NCI-H187 treated with DMSO at 0.1 percent for 48 hours (cell line): ENCODE measurements at regions not wholly inside any gene's neighbourhood (a gene's known extent, or its start where the extent isn't known, plus 50 kb on each side); places are given as distances from the start of the nearest gene placed in this dataset.
"Not testable (repeated sequence)": the region's sequence is repeated elsewhere in the genome, so short reads cannot be mapped to it uniquely, and the experiment has no call there.

Source experiments
- DNase-seq: peaks from one replicate; lab custom pipeline; 2025; lab: John Stamatoyannopoulos, UW

DNA sequence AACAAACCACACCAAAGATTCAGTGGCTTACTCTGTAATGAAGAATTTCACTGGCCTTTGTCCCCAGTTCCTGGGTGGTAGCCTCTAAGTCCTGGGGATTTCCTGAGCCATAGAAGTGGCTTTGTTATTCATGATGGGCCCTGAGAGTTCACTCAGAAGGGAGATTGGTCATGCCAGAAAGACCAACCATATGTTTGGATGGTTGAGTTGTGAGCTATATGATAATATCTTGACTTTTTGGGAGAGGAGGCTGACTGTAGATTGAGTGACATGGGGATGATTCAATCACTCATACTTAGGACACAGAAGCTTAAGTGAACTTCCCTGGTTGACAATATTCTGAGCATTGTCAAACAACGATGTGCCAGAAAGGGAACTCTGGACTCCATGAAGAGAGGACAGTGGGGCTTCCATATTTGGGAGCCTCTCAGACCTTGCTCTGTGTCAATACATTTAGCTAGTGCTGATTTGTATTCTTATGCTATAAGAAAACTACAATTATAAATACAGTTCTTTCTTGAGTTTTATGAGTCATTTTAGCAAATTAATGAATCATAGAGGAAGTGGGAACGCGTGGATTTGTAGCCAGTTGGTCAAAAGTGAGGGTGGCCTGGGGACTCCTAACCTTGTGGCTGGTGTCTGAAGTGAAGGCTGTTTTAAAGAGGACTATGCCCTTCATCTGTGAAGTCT lies 392.0 kb downstream of the GBA3 start:
- DNase-seq = no peak

DNA sequence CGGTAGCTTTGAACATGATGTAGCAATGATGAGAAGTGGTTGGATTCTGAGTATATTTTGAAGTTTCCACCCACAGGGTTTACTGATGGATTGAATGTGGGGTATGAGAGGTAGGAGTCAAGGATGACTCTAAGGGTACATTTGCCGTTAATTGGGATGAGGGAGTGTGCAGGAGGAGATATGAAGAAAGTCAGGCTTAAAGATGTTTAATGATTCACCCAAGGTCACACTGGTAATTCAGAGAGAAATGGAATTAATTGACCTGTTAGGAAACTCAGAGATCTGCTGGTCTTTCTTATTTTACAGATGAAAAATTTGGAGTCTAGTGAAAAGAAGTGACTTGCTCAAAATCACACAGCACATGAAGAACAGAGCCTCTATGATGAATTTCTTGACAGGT lies 390.7 kb downstream of the GBA3 start:
- no peak for DNase-seq

DNA sequence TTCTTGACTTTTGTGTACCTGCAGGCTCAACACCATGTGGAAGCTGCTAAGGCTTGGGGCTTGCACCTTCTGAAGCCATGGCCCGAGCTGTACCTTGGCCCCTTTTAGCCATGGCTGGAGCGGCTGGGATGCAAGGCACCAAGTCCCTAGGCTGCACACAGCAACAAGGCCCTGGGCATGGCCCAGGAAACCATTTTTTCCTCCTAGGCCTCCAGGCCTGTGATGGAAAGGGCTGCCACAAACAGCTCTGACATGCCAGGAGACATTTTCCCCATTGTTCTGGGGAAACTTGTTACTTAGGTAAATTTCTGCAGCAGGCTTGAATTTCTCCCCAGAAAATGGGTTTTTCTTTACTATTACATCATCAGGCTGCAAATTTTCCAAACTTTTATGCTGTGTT lies 387.4 kb downstream of the GBA3 start:
- DNase-seq = not testable (repeated sequence)

DNA sequence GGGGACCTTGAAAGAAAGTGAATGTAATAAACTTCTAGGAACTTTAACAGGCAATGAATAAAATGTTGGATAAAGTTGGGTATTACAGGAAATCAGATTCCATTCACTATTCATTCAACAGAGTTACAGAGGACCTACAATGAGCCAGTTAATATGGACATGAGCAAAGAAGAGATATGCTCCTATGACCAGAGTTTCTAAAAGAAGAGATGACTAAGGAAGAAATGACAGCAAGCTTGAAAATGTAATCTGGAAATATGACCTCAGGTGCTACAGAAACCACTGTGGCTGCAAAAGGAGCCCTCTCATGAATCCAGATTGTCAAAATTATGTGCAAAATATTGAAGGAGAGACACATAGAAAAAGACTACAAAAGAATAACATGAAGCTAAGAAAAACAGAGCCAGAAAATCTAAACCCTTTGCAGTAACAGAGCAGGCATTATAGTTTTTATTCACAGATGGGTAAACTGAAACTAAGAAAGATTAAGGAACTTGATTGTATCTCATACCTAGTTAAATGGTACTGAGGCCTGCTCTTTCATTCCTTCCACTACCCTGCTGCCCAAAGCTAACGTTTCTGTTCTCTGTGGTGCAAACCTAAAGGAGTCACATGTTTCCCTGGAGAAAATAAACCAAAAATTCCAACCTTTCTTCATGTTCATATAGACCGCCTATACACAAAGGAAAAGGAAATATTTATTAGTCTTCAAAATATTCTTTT lies 378.3 kb downstream of the GBA3 start:
- DNase-seq = no peak

DNA sequence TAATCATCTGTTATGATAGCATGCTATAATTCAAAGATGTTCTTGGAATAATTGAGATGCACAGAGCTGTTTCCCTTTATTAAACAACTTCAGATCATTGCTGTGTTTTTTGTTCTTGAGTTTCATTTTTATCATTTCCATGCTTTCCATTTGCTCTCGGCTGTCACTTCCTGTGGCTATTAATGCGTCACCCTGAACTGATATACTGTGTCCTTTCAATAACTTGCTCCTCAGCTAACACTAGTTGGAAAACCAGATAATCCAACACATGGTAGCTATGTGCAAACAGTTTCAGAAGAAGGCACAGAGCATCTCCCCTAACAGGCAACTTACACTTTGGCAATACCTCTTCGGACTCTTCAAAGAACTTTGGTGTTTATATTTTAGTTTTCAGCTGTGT lies 376.0 kb downstream of the GBA3 start:
- DNase-seq = no peak

DNA sequence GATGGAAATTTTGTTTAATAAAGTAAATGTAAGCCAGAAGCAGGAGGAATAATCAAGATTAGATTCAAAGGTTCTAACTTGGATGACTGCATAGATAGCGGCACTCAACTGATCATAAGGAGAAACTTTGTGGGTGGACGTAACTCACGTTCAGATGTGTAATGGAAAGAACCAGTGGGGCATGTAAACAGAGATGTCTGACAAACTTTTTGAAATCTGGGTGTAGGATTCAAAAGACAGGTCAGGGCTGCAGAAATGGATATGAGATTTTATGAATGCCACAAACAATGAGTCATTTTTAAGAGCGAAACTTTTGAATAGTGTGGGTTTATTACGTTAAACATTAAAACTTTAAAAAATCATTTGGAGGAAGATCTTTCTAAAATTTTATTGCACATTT lies 375.6 kb downstream of the GBA3 start:
- DNase-seq = no peak

DNA sequence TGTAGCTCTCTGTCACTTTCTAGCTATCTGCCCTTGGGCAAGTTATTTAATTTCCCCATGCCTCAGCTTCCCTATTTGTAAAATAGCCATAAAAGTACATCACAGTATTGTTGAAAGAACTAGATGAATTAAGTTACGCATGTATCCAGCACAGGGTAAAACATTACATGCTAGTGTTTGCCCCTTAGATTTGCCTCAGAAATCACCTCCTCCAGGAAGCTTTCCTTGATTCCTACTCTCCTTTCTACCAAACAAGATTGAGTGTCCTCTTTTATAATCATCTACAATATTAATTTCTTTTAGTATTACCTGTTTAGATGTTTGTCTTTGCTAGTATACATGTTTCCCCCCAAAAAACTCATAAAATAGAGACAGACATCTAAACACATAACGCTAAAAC lies 369.5 kb downstream of the GBA3 start:
- DNase-seq = no peak

DNA sequence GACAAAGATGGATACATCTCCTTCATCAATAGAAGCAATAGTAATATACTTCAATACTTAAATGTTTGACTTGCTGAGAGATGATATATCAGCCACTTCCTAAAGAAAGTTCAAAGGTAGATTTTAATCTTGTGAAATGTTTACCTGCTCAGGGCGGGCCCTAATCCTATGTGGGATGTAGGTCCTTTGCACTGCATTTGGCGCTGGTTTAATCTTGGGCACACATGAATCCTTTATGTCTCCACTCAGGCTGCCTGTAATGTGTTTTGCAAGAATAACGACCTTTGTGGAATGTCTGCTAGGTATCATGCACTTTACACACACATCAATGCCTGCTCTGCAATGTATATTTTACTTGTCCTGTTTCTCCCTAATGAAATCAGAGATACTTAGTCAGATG lies 368.7 kb downstream of the GBA3 start:
- DNase-seq = no peak

DNA sequence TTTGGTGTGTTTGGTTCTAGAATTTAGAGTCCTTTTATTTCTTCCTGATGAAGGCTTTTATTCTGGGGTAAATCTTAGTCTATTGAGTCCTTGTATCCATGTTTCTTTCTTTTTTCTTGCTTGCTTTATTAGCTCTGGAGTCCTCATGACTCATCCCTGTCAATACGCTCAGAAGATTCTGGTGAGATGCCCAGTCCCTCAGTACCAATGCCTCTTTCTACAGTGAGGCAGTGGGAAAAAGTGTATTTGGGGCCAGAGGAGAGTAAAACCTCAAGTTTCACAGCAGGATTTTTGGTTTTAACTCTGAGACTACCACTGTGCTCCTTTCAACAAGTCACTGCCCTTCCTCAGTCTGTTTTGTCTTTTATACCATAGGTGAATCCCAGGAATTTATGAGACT lies 368.0 kb downstream of the GBA3 start:
- no peak for DNase-seq

DNA sequence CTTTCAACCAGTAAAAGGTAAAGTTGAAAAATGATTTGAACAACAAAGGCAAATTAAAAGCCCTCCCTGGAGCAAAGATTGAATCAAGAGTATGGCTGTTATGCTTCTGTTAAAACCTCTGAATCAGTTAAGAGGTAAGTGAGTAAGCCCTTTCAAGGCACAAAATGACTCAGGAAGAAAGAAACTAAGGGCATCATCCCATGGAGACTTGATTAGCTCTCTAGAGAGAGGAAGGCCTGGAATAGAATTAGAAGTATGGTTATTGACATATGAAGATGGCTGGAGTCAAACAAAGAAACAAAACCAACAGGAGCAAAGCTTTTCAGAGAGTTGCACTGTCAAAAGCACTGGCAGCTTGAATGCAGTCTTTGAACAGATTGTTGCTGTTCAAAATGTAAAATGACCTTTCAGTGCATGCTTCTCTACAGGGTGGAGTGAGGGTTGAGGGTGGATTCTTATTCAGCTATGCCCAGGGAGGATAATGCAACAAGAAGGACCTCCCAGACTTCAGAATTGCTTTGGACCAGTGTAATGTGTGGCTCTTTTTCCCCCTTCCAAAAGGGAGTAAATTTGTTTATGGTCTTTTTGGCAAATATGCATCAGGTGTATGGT lies 365.5 kb downstream of the GBA3 start:
- DNase-seq = no peak

DNA sequence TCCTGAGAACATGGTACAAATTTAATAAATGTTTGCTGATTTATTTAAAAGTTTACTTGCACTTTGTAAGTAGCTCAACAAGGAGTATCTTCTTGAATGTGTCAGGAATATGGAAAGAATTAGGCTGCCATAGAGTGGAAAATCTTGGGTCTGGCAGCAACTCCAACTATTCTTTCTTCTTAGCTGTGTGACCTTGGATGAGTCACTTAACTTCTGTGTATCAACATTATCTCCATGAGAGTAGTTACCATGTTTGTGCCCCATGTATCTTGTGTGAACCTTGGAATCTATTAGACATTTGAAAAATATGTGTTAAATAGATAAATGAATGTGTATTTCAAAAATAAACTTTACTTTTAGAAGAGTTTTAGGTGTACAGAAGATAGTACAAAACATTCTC lies 348.8 kb downstream of the GBA3 start:
- DNase-seq = no peak

DNA sequence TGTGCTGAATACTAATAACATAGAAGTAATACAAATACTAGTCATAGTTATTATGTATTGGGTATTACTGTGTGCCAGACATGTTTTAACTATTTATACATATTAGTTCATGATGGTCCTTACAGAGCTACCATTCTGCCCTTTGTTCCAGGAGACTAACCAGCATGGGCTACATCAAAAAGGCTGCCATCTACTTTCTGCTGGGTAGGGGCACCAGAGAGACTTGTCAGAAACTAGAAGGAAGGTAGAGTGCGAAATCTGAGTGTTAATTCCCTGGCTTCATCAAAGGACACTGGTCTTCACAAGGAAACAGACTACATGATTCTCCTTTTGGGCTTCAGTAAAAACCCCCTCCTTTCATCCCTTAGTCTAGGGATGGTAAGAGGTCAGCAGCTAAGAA lies 347.8 kb downstream of the GBA3 start:
- no peak for DNase-seq

DNA sequence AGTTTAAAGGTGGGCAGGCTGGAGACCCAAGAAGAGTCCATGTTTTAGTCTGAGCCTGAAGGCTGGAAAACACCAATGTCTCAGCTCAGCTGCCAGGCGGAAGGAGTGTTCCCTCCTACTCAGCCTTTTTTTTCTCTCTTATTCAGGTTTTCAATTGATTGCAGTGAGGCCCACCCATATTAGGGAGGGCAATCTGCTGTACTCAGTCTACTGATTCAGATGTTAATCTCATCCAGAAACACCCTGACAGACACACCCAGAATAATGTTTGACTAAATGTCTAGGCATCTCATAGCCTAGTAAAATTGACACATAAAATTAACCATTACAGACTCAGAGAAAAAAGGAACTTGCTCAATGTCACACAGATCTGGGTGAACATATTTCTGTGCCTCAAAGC lies 347.1 kb downstream of the GBA3 start:
- no peak for DNase-seq

DNA sequence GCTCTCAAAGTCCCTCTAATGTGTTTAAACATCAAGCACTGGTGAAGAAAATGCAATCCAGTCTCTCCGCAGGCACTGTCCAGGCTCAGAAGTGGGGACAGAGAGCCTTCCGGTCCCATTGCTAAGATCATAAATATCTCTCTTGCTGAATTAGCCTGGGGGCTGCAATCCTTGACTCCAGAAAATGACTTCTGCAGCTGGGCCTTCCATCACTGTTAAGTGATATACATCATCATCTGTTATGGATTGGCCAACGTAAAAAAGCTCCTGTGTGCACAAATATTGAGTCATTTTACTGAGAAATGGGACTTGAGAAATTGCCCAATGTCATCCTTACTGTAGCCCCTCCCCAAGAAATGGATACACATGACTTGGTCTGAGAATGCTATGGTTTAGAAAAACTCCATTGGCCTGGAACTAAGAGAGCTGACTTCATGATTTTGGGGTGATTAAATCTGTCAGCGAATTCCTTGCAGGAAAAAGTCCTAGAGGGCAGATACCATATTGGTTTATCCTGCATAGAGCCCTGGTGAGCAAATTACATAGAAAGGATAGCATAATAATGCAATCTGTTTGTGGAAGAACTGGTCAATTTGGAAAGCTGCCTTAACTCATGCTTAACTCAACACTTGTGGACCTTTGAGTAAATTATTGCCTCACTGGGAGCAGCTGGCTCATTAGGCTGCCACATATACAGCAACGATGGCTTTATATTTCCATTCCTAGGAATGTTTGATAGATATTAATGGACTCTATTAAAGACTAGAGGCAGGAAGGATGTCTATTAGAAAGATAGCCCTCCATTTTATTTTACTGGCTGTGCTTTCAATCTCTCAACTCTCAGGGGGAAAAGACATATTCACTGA lies 346.1 kb downstream of the GBA3 start:
- DNase-seq = no peak

DNA sequence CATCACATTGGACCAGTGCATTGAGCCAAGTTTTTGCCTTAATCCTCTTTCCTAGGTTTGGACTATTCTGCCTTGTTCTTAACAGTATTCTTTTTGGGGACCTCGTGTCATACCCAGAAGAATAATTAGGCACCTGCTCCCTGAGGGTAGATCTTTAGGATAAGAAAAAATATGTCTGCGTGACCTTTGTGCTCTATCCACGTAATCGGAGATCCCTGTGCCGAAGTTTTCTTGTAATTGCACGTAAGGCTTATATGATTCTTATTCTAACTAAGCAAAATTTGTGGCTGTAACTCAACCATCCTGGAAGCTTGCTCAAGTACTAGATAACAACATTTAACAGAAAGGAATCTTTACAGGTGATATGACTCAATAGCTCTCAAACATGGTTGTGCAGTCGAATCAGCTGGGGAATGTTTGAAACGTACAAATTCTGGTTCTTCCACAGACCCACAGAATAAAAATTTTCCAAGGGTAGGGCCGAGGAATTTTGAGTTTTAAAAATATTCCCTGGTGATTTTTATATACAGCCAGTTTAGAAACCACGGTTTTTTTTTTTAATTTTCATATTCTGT lies 344.3 kb downstream of the GBA3 start:
- DNase-seq = no peak

DNA sequence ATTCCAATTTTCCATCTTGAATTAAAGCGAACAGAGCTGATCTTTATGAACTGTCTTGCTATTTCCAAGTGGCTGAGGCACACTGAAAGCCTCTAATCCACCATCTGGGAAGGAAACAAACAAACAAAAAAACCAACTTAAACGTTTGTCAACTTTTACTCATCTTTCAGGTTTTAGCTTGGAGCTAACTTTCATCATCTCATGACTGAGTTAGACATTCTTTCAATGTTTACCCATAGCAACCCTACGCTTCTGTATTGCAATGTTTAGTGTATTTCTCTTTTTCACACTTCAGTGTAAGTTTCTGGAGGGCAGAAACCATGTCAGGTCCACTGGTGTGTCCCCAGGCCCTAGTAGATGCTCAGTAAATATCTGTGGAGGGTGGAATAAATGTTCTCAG lies 343.8 kb downstream of the GBA3 start:
- DNase-seq = no peak

DNA sequence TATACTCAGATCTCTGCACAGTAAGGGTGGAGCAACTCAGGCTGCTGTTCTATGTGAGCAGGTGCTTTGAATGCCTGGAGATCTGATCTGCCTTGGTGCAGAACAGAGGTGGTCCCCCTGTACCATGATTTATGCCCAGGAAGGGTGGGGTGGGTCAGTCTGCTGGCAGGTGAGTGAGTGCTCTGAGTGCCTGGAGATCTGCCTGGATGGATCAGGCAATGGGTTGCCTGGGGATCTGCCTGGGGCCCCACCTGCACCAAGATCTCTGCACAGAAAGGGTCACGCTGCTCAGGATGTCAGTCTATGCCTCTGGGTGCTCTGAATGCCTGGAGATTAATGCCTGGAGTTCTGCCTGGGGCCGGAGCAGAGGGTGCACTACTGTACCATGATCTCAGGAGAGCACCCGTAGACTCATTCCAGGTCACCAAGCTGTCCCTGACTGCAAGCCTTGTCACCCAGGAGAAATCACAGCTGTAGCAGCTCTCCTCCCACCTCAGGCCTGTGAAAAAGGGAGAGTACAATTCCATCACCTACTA lies 342.9 kb downstream of the GBA3 start:
- DNase-seq = no peak

DNA sequence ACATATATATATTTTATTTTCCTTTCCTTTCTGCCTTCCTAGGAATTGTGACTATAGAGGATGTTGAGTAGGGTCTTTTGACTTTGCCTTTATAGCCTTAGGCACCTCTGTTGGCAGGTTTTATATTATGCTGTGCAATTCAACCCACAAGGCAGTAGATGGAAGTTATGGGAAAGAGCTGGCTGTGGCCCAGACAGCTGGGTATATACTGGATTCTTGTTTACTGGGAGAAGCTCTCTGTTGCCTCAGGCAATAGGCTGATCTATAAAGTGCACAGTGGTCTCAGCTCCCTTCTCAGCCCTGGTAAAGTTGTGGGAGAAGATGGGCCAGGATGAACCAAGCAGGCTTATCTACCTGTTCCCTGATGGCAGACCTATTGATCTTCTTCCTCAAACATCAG lies 342.0 kb downstream of the GBA3 start:
- DNase-seq = no peak

DNA sequence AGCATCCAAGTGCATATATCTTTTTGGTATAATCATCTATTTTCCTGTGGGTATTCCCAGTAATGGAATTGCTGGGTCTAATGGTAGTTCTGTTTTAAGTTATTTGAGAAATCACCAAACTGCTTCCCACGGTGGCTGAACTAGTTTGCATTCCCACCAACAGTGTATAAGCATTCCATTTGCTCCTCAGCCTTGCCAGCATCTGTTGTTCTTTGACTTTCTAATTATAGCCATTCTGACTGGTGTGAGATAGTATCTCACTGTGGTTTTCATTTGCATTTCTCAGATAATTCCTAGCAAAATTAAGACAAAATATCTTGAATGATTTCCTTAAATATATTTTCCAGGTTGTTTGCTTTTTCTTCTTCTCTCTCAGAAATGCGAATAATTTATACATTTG lies 341.1 kb downstream of the GBA3 start:
- no peak for DNase-seq

DNA sequence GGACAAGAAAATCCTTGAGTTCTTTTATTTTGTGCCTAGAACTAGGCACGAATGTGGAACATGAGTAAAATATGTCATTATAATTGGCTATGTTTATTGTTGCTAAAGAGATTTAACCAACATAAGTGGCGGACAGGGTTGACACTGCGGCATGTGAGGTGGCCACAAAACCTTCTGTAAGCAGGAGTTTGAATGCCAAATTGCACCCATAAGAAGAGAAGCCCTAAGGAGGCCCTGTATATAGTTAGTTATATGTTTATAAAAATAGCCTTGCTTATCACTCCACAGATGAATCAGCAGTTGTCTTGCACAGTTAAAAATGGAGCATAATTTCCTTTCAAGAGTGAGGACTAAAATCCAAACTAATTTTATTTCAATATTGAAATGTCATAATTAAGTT lies 336.1 kb downstream of the GBA3 start:
- no peak for DNase-seq

DNA sequence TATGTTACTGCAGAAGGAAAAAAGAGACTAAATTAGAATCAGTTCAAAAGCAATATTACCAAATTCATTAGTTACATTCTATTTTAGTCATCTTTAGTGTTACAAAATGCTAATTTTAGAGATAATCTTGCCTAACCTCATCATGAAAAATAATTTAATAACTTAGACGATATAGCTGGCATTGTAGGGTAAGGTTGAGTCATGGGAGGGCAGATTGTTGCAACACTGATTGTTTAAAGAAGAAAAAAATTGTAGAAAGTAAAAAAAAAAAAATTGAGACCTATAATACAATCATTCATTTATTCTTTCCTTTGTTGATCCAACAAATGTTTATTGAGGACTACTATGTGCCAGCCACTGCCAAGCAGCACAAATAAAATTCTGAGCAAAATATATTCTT lies 330.9 kb downstream of the GBA3 start:
- DNase-seq = no peak

DNA sequence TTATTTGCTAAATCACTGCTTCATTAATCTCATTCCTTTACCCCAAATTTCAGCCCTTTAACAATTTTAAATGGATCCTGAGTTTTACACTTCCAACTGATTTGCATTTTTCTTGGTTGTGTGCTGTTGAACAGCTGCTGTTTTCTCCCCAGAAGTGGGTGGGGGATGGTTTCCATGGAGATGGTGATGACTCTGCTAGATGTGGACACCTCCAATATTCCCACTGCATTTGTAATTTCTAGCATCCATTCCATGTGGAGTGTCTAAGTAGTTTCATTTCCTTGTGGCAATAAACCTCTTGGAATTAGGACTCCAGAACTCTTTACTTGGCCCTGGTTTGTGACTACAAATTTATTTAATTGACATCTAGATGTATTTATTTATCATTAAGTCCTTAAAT lies 330.4 kb downstream of the GBA3 start:
- no peak for DNase-seq
